Gastroesophageal sphincter (tissue), 4 donors: ENCODE measurements at regions not wholly inside any gene's neighbourhood (a gene's known extent, or its start where the extent isn't known, plus 50 kb on each side); places are given as distances from the start of the nearest gene placed in this dataset.

ENCODE experiments used
- ATAC-seq: fragments of 150-250 bp; one replicate; pipeline ENCODE4 v1.9.1; 2016; ENCODE audit warnings: mild to moderate bottlenecking, moderate library complexity
- H3K27ac ChIP-seq, 4 donors: fragments of 200-600 bp; sonication (generic) in 3 of 4; 1 replicate in 3 of 4; 2 replicates in 1 of 4; pipeline ENCODE4 v1.5.1; 2016 to 2019
- H3K27me3 ChIP-seq: fragments of 200-600 bp; sonication (generic); one replicate; pipeline ENCODE4 v1.5.1; 2019
- H3K36me3 ChIP-seq, 2 donors: fragments of 200-600 bp; sonication (generic); one replicate each; pipeline ENCODE4 v1.5.1; 2019; ENCODE audit warnings: control low read depth in 1 of 2
- H3K4me1 ChIP-seq, 3 donors: fragments of 200-600 bp; sonication (generic); 1 replicate in 2 of 3; 2 replicates in 1 of 3; pipeline ENCODE4 v1.5.1; 2016 to 2019; ENCODE audit warnings: control low read depth in 2 of 3
- H3K4me3 ChIP-seq, 2 donors: fragments of 200-600 bp; sonication (generic); one replicate each; pipeline ENCODE4 v1.5.1; 2019; ENCODE audit warnings: mild to moderate bottlenecking in 1 of 2, moderate library complexity in 1 of 2
- H3K9me3 ChIP-seq, 3 donors: fragments of 200-600 bp; sonication (generic); one replicate each; pipeline ENCODE4 v1.5.1; 2017 to 2019; ENCODE audit warnings: control low read depth in 2 of 3
- EP300 ChIP-seq: sonication (generic); formaldehyde crosslinking; IDR thresholded peaks from one replicate; pipeline ENCODE4 v1.6.1; 2017; ENCODE audit warnings: antibody characterized with exemption, mild to moderate bottlenecking
- POLR2A ChIP-seq, 2 donors: fragments of 450-650 bp; IDR thresholded peaks; one replicate each; pipeline ENCODE4 v1.6.1; 2017; ENCODE audit warnings: antibody characterized with exemption in 2 of 2, mild to moderate bottlenecking in 2 of 2, moderate library complexity in 1 of 2
- POLR2AphosphoS5 ChIP-seq: sonication (generic); formaldehyde crosslinking; IDR thresholded peaks from one replicate; pipeline ENCODE4 v1.6.1; 2017; ENCODE audit warnings: antibody characterized with exemption
- WGBS, 2 donors: methylation state at CpG; one replicate each; pipeline ENCODE4 v1.1.5; 2018; ENCODE audit warnings: low coverage in 1 of 2; 5-methylcytosine and 5-hydroxymethylcytosine counted together
- TF ChIP-seq, protein P1 (sequence below), 4 experiments: fragments of 200-600 bp in 2 of 4; fragments of 450-650 bp in 2 of 4; sonication (generic) in 1 of 4; IDR thresholded peaks; one replicate each; pipeline ENCODE4 v1.5.1; 2017 to 2019; ENCODE audit warnings: antibody characterized with exemption in 4 of 4, mild to moderate bottlenecking in 2 of 4, moderate library complexity in 2 of 4

- Histone ChIP-seq H3K36me3 (no peaks in the 10 kb centered on the region), H3K9me3 (no peaks in the 10 kb centered on the region), H3K27ac (no peak overlapping the region), H3K4me1 (no peaks in the 10 kb centered on the region), H3K4me3 (no peak overlapping the region), H3K27me3 (no peaks in the 10 kb centered on the region)
- 100% methylated on average over 1 of the region's 1 CpG for WGBS, 2 donors
- TF ChIP-seq, protein P1, sequence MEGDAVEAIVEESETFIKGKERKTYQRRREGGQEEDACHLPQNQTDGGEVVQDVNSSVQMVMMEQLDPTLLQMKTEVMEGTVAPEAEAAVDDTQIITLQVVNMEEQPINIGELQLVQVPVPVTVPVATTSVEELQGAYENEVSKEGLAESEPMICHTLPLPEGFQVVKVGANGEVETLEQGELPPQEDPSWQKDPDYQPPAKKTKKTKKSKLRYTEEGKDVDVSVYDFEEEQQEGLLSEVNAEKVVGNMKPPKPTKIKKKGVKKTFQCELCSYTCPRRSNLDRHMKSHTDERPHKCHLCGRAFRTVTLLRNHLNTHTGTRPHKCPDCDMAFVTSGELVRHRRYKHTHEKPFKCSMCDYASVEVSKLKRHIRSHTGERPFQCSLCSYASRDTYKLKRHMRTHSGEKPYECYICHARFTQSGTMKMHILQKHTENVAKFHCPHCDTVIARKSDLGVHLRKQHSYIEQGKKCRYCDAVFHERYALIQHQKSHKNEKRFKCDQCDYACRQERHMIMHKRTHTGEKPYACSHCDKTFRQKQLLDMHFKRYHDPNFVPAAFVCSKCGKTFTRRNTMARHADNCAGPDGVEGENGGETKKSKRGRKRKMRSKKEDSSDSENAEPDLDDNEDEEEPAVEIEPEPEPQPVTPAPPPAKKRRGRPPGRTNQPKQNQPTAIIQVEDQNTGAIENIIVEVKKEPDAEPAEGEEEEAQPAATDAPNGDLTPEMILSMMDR (IDR thresholded peaks at IDR 0.05): no peak
- TF ChIP-seq POLR2A (IDR thresholded peaks at IDR 0.05) (no peak), POLR2AphosphoS5 (no peak), EP300 (no peak)
- ATAC-seq: no peak
These were observed 293.0 kb upstream of the NPSR1 start for GRCh38 chr7:34365011-34365410.

- no peak overlapping the region for H3K27ac ChIP-seq
- H3K4me1 ChIP-seq: no peaks in the 10 kb centered on the region
- WGBS, 2 donors: 92 to 94% methylated on average over 4 to 5 of the region's 5 CpGs
- TF ChIP-seq, protein P1 (IDR thresholded peaks at IDR 0.05): no peak
- TF ChIP-seq POLR2AphosphoS5 (no peak), EP300 (no peak), POLR2A (IDR thresholded peaks at IDR 0.05) (no peak)
- no peak for ATAC-seq
- H3K4me3 ChIP-seq: no peak overlapping the region
- no peaks in the 10 kb centered on the region for H3K27me3 ChIP-seq
- H3K9me3 ChIP-seq: no peaks in the 10 kb centered on the region
- H3K36me3 ChIP-seq: no peaks in the 10 kb centered on the region
These were observed 292.4 kb upstream of the NPSR1 start for GRCh38 chr7:34365611-34366010.

DNA sequence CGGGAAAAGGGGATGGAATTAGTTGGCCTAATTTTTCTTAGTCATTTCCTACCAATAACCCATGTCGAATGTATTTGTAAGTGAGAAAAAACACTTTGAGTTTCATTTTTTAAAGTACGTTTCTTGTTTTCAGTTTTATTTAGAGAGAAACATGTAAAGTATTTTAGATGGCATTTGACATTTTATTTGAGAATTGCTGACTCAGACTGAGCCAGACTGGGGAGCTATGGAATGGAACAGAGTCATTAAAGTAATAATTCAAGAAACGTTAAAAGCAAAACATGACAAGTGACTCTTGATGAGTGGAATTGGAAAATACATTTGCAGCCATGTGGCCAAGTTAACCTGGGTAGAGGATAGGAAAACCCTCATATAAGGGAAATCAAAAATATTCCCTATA lies 286.1 kb upstream of the NPSR1 start:
- TF ChIP-seq, protein P1 (IDR thresholded peaks at IDR 0.05): no peak
- TF ChIP-seq EP300 (no peak), POLR2AphosphoS5 (no peak), POLR2A (IDR thresholded peaks at IDR 0.05) (no peak)
- WGBS, 2 donors: 68 to 78% methylated on average over 3 to 4 of the region's 4 CpGs
- no peaks in the 10 kb centered on the region for H3K9me3 ChIP-seq
- no peak overlapping the region for H3K4me3 ChIP-seq
- no peaks in the 10 kb centered on the region for H3K36me3 ChIP-seq
- no peaks in the 10 kb centered on the region for H3K27me3 ChIP-seq
- no peaks in the 10 kb centered on the region for H3K4me1 ChIP-seq
- no peak overlapping the region for H3K27ac ChIP-seq
- no peak for ATAC-seq

GRCh38 chr7:34373940-34374339 lies 284.1 kb upstream of the NPSR1 start:
- no peaks in the 10 kb centered on the region for H3K27me3 ChIP-seq
- WGBS, 2 donors: 42 to 57% methylated on average over 1 of the region's 1 CpG
- H3K4me3 ChIP-seq: no peak overlapping the region
- no peaks in the 10 kb centered on the region for H3K4me1 ChIP-seq
- no peak overlapping the region for H3K27ac ChIP-seq
- ATAC-seq: no peak
- no peaks in the 10 kb centered on the region for H3K36me3 ChIP-seq
- TF ChIP-seq EP300 (no peak), POLR2AphosphoS5 (no peak), POLR2A (IDR thresholded peaks at IDR 0.05) (no peak)
- TF ChIP-seq, protein P1 (IDR thresholded peaks at IDR 0.05): no peak
- no peaks in the 10 kb centered on the region for H3K9me3 ChIP-seq

GRCh38 chr7:34382166-34382893 lies 275.7 kb upstream of the NPSR1 start:
- H3K4me3 ChIP-seq: no peak overlapping the region
- H3K9me3 ChIP-seq: peaks cover 0 to 11% (median 0%) of the 10 kb centered on the region in 3 donors
- no peak for ATAC-seq
- WGBS, 2 donors: 89 to 92% methylated on average over 3 to 4 of the region's 4 CpGs
- no peaks in the 10 kb centered on the region for H3K36me3 ChIP-seq
- H3K4me1 ChIP-seq: no peaks in the 10 kb centered on the region
- H3K27me3 ChIP-seq: no peaks in the 10 kb centered on the region
- no peak overlapping the region for H3K27ac ChIP-seq
- no peak for TF ChIP-seq POLR2AphosphoS5
- TF ChIP-seq, protein P1 (IDR thresholded peaks at IDR 0.05): no peak
- TF ChIP-seq POLR2A (IDR thresholded peaks at IDR 0.05): no peak
- no peak for TF ChIP-seq EP300
